SK-N-SH (cell line): ENCODE measurements at regions not wholly inside any gene's neighbourhood (a gene's known extent, or its start where the extent isn't known, plus 50 kb on each side); places are given as distances from the start of the nearest gene placed in this dataset.

Experiments used
- CTCF ChIA-PET: fragments of 300-600, 350-600 bp; formaldehyde crosslinking; extraction: SDS; loops from one replicate; lab custom pipeline; 2021; lab: Yijun Ruan, JAX
- POLR2A ChIA-PET: fragments of 350-600 bp; sonication (Branson Sonifier 250); formaldehyde crosslinking; extraction: SDS; loops from one replicate; lab custom pipeline; 2020; ENCODE audit warnings: antibody characterized with exemption, inconsistent platforms; lab: Yijun Ruan, JAX
- DNase-seq: peaks from one replicate; pipeline ENCODE4 v3.0.0; 2012
- H2AFZ ChIP-seq: fragments of 200-600 bp; sonication (generic); 2 replicates; pipeline ENCODE4 v1.8.1; 2016; ENCODE audit warnings: antibody characterized with exemption, mild to moderate bottlenecking, low read depth
- H3F3A ChIP-seq: fragments of 200-600 bp; sonication (generic); replicated peaks from 2 replicates; pipeline ENCODE3; 2016; ENCODE audit warnings: antibody characterized with exemption, mild to moderate bottlenecking; ENCODE audit not compliant: insufficient read depth
- H3K27ac ChIP-seq, 2 experiments: fragments of 200-500 bp in 1 of 2; fragments of 200-600 bp in 1 of 2; sonication (Bioruptor generic) in 1 of 2; sonication (generic), shearing (Covaris generic) in 1 of 2; 2 replicates each; pipeline versions ENCODE4 v1.5.1 to v1.6.1; 2014 to 2016; ENCODE audit warnings: low read depth in 2 of 2, inconsistent platforms in 1 of 2, low read length in 1 of 2, mild to moderate bottlenecking in 1 of 2, mixed read lengths in 1 of 2
- H3K27me3 ChIP-seq: fragments of 200-600 bp; sonication (generic), shearing (Covaris generic); 2 replicates; pipeline ENCODE4 v1.6.1; 2016; ENCODE audit warnings: mixed run types; ENCODE audit not compliant: insufficient read depth
- H3K36me3 ChIP-seq, 2 experiments: fragments of 200-500 bp in 1 of 2; fragments of 200-600 bp in 1 of 2; sonication (Bioruptor generic) in 1 of 2; sonication (generic) in 1 of 2; replicated peaks in 1 of 2; 2 replicates each; pipeline versions ENCODE3 to v1.5.1; 2014 to 2016; ENCODE audit warnings: low read length in 1 of 2, mild to moderate bottlenecking in 1 of 2; ENCODE audit not compliant: insufficient read depth in 2 of 2, control insufficient read depth in 1 of 2
- H3K4me1 ChIP-seq, 2 experiments: fragments of 200-500 bp in 1 of 2; fragments of 200-600 bp in 1 of 2; sonication (Bioruptor generic) in 1 of 2; sonication (generic), shearing (Covaris generic) in 1 of 2; 2 replicates each; pipeline versions ENCODE4 v1.5.1 to v1.6.1; 2014 to 2016; ENCODE audit warnings: low read depth in 1 of 2, low read length in 1 of 2, mixed run types in 1 of 2; ENCODE audit not compliant: insufficient read depth in 2 of 2, control insufficient read depth in 1 of 2
- H3K4me2 ChIP-seq: fragments of 200-600 bp; sonication (generic), shearing (Covaris generic); 2 replicates; pipeline ENCODE4 v1.6.1; 2017; ENCODE audit warnings: mixed run types
- H3K4me3 ChIP-seq, 2 experiments: fragments of 200-500 bp in 1 of 2; fragments of 200-600 bp in 1 of 2; sonication (Bioruptor generic) in 1 of 2; sonication (generic), shearing (Covaris generic) in 1 of 2; 2 replicates each; pipeline versions ENCODE4 v1.5.1 to v1.8.1; 2014 to 2016; ENCODE audit warnings: low read depth in 2 of 2, inconsistent platforms in 1 of 2, low read length in 1 of 2, mild to moderate bottlenecking in 1 of 2, mixed read lengths in 1 of 2, moderate library complexity in 1 of 2
- H3K79me2 ChIP-seq: fragments of 200-600 bp; sonication (generic); 2 replicates; pipeline ENCODE4 v1.8.1; 2017; ENCODE audit warnings: mild to moderate bottlenecking; ENCODE audit not compliant: insufficient read depth
- H3K9ac ChIP-seq: fragments of 200-600 bp; sonication (generic); 2 replicates; pipeline ENCODE4 v1.6.1; 2017; ENCODE audit warnings: mixed run types
- H3K9me2 ChIP-seq: fragments of 200-600 bp; sonication (generic); 2 replicates; pipeline ENCODE4 v1.6.1; 2017; ENCODE audit warnings: mixed run types
- H3K9me3 ChIP-seq: fragments of 200-600 bp; sonication (generic); 2 replicates; pipeline ENCODE4 v1.6.1; 2017; ENCODE audit warnings: mixed run types, mild to moderate bottlenecking, moderate library complexity
- H4K20me1 ChIP-seq: fragments of 200-600 bp; sonication (generic); 2 replicates; pipeline ENCODE4 v1.6.1; 2017; ENCODE audit warnings: mild to moderate bottlenecking, mixed run types; ENCODE audit not compliant: insufficient read depth
- CTCF ChIP-seq: fragments of 200-600 bp; sonication (generic); IDR thresholded peaks from 2 replicates; pipeline ENCODE4 v1.6.1; 2017; ENCODE audit warnings: antibody characterized with exemption, mild to moderate bottlenecking, moderate library complexity
- FOXM1 ChIP-seq: IDR thresholded peaks from 2 replicates; pipeline ENCODE4 v1.4.0; 2012; ENCODE audit warnings: low read depth, mild to moderate bottlenecking
- IRF3 ChIP-seq: fragments of 150-350 bp; IDR thresholded peaks from 2 replicates; pipeline ENCODE4 v1.6.1; 2016; ENCODE audit warnings: mild to moderate bottlenecking, low read depth, low read length
- NRF1 ChIP-seq: IDR thresholded peaks from 2 replicates; pipeline ENCODE4 v1.6.1; 2012; ENCODE audit warnings: low read depth, mild to moderate bottlenecking, low read length
- POLR2AphosphoS5 ChIP-seq: IDR thresholded peaks from 2 replicates; pipeline ENCODE4 v1.6.1; 2012; ENCODE audit warnings: low read depth, low read length
- SIN3A ChIP-seq: IDR thresholded peaks from 2 replicates; pipeline ENCODE4 v1.6.1; 2012; ENCODE audit warnings: low read depth, mild to moderate bottlenecking, low read length, moderate library complexity, borderline replicate concordance
- TAF1 ChIP-seq: IDR thresholded peaks from 2 replicates; pipeline ENCODE4 v1.6.1; 2012; ENCODE audit warnings: low read depth, mild to moderate bottlenecking, low read length, moderate library complexity, borderline replicate concordance
- USF2 ChIP-seq: fragments of 150-350 bp; IDR thresholded peaks from 2 replicates; pipeline ENCODE4 v1.6.1; 2017; ENCODE audit warnings: antibody characterized with exemption, low read length, low read depth, borderline replicate concordance
- ZBTB33 ChIP-seq: IDR thresholded peaks from 2 replicates; pipeline ENCODE4 v1.4.0; 2012; ENCODE audit warnings: low read depth, borderline replicate concordance
- WGBS: methylation state at CpG from one replicate; pipeline ENCODE4 v1.1.6; 2017; ENCODE audit warnings: low lambda C conversion rate; 5-methylcytosine and 5-hydroxymethylcytosine counted together

- H3K4me1 ChIP-seq, result no peaks in the 10 kb centered on the region
- H3F3A ChIP-seq, result no peaks in the 10 kb centered on the region
- H3K4me3 ChIP-seq, result no peak overlapping the region
- no peak for DNase-seq
- no peaks in the 10 kb centered on the region for H3K79me2 ChIP-seq
- H3K9me2 ChIP-seq, result no peaks in the 10 kb centered on the region
- no peaks in the 10 kb centered on the region for H3K9me3 ChIP-seq
- H4K20me1 ChIP-seq, result no peaks in the 10 kb centered on the region
- POLR2A ChIA-PET, result no interaction called here
- CTCF ChIA-PET, result interaction anchor here (1.1 kb wide), 1 partner anchor 186 kb away, joined by 3 read pairs; no protein-coding TSS in a partner anchor
- no peak overlapping the region for H2AFZ ChIP-seq
- 4% methylated on average over 2 of the region's 2 CpGs for WGBS
- H3K36me3 ChIP-seq, result no peaks in the 10 kb centered on the region
- no peak for TF ChIP-seq ZBTB33
- no peak for TF ChIP-seq TAF1
- TF ChIP-seq NRF1, result no peak
- no peak for TF ChIP-seq SIN3A
- no peak for TF ChIP-seq USF2
- TF ChIP-seq IRF3, result no peak
- no peak overlapping the region for H3K27ac ChIP-seq
- no peaks in the 10 kb centered on the region for H3K27me3 ChIP-seq
- H3K4me2 ChIP-seq, result no peak overlapping the region
- H3K9ac ChIP-seq, result no peak overlapping the region
Observed at GRCh38 chr2:175553910-175554309, 372.4 kb upstream of the ATP5MC3 start.

GRCh38 chr2:175552902-175553301 is 371.4 kb upstream of the ATP5MC3 start:
- TF ChIP-seq FOXM1 (no peak), CTCF (no peak), POLR2AphosphoS5 (no peak)

More at GRCh38 chr2:175552902-175553301, 371.4 kb upstream of the ATP5MC3 start:
- Histone ChIP-seq H3K9ac (no peak overlapping the region), H3F3A (no peaks in the 10 kb centered on the region), H3K9me2 (no peaks in the 10 kb centered on the region), H3K27ac (no peak overlapping the region), H4K20me1 (no peaks in the 10 kb centered on the region), H3K4me1 (no peaks in the 10 kb centered on the region), H3K9me3 (no peaks in the 10 kb centered on the region), H3K79me2 (no peaks in the 10 kb centered on the region), H3K4me2 (no peak overlapping the region), H2AFZ (no peak overlapping the region), H3K36me3 (no peaks in the 10 kb centered on the region), H3K27me3 (no peaks in the 10 kb centered on the region), H3K4me3 (no peak overlapping the region)
- no peak for DNase-seq
- WGBS, result 18% methylated on average over 1 of the region's 1 CpG
- ChIA-PET POLR2A (no interaction called here), CTCF (interaction anchor here (1.1 kb wide), 1 partner anchor 185 kb away, joined by 3 read pairs; no protein-coding TSS in a partner anchor)
